IPS-NIHi7 (cell line): ENCODE measurements at regions not wholly inside any gene's neighbourhood (a gene's known extent, or its start where the extent isn't known, plus 50 kb on each side); places are given as distances from the start of the nearest gene placed in this dataset.

ENCODE experiments used
- DNase-seq: peaks from one replicate; pipeline ENCODE4 v3.0.0; 2012; ENCODE audit warnings: mixed read lengths; ENCODE audit errors: extremely low spot score

DNA sequence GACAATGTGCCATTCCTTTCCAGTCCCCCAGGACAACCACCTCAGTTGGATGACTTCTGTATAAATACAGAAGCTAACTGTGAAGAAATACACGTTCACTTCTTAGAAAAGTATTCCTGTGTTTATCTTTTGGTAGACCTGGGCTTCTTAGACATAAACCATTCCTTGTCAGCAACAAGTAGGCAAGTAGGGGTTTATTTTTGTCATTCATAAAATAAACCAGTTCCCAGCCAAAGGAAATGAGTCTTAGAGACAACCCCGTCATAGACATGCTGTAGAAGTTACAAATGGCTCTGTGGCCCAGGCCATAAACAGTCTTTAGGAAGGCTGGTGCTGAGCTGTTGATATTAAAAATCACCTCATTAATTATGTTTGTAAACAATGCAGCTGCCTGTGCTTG lies 243.2 kb downstream of the SPTSSA start:
- no peak for DNase-seq

DNA sequence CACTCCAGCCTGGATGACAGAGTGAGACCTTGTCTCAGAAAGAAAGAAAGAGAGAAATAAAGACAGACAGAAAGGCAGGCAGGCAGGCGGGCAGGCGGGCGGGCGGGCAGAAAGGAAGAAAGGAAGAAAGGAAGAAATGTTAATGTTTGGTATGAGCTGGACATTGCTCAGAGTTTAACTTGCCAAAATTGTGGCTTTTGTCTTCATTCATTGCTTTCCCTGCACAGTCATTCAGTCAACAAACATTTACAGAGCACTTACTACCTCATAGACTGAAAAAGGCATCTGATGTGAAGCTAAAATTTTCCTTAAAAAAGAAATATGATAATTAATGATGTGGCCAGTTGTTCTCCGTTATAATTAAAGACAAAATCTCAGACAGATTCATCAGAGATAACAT lies 247.1 kb downstream of the SPTSSA start:
- DNase-seq = no peak

DNA sequence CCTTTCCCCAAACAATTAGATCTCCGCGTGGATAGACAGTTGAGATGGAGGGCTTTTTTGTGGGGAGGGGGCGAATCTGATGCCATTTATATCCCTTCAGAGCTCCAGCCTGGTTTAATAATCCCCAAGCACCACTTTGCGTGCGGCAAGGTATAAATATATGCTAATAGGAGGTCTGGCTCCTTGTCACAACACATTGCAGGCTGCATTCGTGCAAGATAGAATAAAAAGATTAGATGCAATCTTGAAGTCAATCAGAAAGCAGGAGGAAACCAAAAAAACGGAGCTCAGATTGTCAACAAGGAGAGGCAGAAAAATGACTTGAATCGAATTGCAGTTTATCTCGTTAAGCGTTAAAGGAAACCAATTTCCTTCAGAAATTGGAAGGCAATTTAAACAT lies 248.7 kb downstream of the SPTSSA start:
- DNase-seq = no peak

DNA sequence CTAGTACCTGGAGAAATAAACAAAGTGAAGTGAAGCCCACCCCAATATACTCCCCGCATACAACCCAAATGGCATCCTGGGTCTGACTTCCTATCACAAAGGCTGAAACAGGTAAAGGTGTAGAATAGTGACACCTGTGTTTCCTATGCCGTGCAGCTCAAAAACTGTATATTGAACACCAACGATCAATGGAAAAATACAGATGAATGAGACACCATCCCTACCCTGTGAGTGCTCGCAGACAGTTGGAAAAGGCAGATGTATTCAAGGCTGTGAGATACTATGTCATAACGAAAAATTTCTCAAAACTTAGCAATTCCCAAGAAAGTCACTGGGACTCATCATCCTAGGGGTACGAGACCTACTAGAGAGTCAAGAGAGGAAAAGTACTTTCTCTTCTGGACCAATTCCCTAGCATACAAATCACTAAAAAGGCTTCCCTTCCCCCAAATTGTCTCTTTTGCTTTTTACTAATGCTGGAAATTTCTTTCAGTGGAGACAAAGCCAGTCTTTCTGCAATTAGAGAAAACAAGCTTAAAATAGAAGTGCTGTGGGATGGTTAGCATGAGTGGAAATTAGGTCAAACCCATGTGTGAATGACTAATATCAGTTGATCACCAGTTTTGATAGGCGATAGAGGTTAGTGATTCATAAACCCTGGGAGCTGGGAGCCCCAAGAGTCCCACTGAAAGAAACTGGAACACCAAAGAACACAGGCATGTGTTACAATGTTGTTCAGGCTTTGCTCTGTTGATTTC lies 249.7 kb downstream of the SPTSSA start:
- no peak for DNase-seq

DNA sequence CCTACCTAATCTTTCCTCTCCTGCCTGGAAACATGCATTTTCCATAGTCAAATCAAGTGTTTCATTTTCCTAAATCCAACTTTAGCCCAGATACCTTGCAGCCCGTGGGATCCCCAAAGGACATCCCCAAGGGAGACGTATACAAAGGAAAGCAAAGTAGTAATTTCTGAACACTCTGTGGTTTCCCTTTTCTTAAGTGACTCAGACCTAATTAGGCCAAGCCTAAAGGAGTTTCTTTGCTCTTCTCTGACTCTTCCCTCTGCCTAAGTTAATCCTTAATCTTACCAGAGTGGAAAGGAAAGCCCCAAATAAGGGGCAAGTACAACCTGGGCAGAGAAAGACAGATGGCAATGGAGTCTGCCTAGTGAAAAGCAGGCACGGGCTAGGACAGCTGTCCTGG lies 250.3 kb downstream of the SPTSSA start:
- DNase-seq = no peak

DNA sequence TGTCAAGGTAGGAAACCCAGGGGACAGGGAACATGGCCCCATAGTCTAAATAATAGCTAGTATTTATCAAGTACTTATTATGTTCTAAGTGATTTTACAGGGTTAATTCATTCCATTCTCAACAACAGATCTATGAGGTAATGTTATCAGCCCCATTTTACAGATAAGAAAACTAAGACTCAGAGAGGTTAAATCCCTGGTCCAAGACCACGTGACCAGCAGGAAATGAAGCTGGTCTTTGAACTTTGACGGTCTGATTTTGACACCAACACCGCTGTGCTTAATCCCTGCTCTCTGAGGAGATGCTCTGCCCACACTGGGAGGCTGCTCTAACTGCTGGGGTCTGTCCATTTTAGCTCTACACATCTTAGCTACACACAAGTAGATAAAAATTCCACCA lies 253.5 kb downstream of the SPTSSA start:
- DNase-seq = no peak

DNA sequence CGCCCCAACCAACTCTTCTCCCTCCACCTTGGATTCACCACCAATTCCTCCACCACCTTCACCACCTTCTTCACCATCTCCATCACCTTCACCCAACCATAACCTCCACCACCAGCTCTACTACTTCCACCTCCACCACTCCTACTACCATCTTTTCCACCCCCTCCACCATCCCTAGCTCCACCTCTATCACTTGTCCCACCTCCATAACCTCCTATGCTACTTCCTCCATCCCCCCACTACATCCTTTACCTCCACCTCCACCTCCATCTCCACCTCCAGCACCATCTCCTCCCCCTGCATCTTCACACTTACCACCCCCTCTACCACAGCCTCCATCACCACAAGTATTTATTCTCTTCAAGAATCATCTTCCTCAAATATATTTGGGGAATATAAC lies 254.9 kb upstream of the EGLN3 start:
- no peak for DNase-seq

DNA sequence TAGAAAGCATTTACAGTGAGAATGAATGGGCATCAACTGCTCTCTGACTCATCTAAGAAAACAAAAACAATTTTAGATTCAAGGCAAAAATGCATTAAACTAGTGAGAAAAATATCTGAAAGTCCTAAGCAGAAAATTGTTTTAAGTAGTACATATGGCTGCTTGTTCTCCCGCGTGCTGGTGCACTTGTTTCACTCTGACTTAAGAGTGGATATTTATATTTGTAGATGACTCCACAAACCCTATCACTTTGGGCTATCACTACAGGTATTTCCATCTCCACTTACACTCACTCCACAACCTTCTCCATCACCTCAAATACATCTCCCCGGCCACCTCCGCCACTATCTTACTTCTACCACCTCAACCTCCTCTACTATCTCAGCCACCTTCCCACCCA lies 253.9 kb upstream of the EGLN3 start:
- DNase-seq = no peak

DNA sequence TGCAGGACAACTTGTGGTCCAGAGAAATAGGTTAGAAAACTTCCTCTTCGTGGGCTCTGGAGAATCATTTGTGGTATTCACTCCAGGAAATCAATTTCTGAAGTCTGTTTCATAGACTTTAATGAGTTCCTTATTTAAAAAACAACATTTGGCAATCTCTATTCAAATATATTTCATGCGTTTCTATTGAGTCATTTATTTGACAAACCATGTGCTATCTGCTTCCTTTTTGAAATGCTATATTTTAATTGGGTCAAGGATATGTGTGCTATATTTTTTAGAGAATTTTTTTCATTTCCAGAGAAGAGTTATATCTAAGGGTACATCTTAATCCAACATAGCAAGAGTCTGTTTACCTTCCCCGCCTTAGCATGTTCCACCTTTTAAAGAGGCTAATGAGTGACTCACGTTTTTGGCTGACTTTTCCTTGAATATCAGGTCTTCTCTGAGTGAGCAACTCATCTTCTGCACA lies 252.4 kb upstream of the EGLN3 start:
- no peak for DNase-seq

DNA sequence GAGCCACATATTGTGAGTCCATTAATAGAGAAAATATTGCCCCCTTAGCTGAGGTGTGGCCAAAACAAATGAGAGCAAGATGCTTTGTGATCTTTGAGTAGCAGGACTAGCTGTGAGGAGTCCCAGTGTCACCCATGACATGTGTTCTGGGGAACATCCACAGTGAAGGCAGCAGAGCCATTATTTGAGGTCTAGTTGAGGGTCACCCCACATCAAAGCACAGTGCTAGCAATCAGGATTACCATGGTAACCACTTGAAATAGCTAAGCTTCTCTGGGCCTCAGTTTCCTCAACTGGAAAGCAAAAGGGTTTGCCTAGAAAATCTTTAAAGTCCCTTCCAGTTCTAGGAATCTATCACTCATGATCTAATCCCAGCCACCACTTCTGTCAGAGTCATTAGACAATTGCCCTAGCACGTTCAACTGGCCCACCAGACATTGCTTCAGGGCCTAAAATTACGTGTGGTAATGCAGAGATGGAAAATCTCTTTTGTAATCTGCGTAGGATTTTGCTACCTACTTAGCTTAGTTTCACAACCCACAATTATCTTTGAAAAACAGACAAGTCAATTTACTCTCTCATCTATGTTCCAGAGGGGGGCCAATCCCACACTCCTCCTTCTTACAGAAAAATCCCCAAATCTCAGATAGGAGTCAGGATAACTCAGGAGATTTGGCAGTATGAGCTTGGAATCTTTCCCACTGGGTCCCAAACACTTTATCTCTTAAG lies 251.2 kb upstream of the EGLN3 start:
- no peak for DNase-seq

DNA sequence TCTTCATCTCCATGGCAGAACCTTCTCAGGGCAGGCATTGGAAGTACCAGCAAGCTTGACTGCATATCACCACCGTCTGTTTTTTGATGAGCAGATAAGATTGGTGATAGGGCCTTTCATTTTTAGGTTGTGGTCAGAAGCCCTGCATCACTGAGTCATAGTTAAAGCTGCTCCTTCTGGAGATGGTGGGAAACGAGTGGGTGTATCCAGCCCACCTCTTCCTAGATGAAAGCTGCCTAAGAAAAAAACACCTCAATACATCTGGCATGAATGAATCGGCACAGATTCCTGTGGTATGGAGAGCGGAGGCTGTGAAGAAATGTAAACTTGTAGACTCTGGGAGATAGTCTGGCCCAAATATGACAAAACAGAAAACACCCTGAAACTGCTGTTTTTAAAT lies 248.7 kb upstream of the EGLN3 start:
- DNase-seq = no peak

DNA sequence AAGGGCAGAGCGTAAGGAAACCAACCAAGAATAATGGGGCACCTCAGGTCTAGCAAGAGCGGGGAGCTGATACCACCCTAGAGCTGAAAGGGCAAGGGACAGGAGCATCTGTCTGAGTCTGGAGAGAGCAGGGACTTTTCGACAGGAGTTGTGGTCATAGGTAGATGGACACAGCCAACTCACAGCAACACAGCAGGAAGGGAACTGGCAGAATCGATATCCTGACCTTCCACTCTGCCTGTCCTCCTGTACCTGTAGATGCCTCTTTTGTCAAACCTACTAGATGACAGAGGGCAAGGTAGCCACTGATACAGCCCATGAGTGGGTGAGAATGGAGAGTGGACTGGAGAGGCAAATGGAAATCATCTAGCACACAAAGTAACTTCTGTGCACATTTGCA lies 247.2 kb upstream of the EGLN3 start:
- no peak for DNase-seq

DNA sequence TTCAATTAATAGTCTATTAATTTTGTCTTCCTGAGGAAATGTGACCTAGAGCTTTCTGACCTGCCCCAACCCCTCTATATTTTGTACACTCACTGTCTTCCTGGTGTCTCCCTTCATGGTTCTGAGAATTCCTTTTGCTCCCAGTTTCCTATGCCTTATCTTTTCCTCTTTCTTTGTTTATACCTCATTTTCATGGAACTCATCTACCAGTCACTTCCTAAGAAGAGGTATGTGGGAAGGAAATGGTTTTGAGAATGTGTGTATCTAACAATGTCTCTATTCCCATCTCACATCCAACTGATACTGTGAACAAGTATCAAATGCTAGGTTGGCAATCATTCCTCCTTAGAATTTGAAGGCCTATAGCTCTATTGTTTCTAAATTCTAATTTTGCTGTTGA lies 245.1 kb upstream of the EGLN3 start:
- DNase-seq = no peak

DNA sequence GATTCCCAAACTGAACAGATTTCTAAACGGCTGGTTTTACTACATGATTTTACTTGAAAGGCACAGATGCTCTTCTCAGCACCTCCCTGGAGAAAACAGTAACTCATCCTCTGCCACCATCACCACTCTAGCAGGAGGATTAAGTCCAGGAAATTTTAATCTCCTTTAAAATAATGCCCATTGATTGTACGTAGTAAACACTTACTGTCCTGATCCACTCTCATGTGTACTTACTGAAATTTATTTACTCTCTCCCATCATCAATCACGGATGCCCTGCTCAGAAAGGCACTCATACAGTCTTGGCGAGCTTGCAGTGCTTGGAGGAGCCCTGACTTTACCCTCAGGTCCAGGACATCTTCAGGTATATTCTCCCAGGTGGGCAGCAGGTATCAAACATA lies 239.8 kb upstream of the EGLN3 start:
- no peak for DNase-seq

DNA sequence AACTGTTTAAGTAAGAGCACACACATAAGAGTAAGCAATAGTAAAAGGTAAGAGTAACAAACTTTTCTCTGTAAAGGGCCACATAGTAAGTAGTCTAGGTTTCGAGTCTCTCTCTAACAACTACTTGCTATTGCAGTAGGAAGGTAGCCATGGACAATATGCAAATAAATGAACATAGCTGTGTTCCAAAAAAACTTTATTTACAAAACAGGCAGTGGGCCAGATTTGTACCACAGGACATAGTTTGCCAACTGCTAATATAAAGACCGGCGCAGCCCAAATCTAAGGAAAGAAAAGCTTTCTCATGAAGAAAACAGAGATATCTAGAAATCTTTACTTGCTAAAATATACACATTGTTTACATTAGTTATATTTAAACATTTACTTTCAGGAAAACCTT lies 239.0 kb upstream of the EGLN3 start:
- DNase-seq = no peak

DNA sequence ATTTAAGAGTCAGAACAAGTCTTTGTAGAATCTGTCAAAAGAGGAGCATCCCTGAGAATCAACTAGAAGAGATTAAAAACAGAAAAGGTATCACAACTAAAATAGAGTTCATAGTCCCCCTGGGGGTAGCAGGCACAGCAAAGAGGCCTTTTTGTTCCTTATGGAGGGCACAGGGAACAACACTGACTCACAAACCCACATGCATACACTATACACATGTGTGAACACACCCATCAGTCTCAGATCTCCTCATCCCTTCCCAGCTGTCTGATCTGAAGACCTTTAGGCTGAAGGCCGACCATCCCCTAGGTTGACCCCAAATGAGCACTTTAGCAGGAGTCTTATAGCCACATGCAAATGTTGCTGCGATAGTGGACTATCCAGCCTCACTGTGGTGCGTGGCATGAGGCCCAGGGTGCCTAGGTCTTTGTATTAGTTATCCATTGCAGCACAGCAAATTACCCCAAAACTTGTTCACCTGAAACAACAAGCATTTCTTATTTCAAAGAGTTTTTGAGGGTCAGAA lies 236.7 kb upstream of the EGLN3 start:
- DNase-seq = no peak

DNA sequence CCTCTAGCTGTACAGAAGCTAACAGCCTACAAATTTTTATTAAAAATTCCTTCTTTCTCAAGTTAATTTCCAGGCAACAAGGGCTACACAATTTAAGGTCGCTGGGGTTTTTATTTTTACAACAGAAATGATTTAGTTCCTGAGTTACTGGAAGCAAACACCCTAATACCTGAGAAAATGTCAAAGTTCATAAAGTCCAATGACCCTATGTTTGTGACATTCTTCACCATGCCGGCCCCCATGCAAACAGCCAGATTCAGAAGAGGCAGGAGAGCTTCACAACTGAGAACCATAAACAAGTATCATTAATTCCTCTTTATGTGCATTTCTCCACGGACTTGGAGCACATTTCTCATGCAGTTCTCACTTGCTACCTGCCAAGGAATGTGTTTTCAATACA lies 236.2 kb upstream of the EGLN3 start:
- no peak for DNase-seq

DNA sequence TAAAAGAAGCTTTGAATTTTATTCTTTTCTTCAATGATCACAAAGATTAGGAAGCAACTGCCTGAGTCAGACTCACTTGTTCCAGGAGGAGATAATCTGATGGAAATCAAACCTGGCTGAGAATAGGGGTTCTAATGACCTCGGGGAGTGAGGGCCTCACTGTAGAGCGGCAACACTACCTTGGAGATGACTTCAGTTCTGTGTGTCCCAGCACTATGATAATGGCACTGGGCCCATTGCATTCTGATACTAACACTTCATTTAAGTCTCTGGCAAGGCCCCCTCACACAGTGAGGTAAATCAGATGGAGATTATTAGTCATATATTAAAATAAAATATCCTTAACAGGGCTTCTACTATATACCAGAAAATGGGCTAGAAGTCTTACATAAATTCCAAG lies 233.3 kb upstream of the EGLN3 start:
- DNase-seq = no peak

DNA sequence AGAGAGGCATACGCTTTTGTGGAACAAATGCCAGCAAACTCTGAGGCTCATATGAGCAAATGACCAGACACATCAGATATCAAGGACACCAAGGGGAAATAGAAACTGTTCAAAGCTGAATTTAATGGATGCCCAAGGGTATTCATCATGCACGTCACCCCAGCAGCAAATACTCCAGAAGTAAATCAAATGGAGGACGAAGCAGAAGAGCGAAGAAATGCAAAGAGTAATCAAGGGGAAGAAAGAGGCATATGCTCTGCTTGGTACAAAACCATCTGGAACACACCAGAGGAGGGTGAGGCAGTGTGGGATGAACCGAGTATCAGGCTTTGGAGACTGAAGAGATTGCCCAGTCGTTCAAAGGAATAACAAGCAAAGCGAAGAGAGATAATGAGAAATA lies 232.6 kb upstream of the EGLN3 start:
- no peak for DNase-seq

DNA sequence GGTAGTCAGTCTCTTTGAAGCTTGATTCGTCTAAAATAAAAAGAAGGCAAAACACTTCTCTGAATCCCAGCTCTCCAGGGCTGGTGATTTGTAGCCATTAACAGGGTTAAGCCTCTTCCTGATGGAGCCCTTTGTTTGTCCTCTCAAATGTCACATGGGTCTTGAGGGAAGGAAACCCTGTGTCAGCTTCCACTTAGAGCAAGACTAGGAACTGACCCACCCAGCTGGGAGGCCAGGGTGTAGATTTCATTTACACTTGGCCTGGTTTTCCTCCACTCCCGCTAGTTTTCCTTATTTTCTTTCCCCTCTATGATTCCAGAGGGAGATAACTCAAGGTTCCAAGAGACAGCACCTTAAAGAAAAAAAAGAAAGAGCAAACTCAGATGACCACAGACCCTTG lies 230.5 kb upstream of the EGLN3 start:
- DNase-seq = no peak

DNA sequence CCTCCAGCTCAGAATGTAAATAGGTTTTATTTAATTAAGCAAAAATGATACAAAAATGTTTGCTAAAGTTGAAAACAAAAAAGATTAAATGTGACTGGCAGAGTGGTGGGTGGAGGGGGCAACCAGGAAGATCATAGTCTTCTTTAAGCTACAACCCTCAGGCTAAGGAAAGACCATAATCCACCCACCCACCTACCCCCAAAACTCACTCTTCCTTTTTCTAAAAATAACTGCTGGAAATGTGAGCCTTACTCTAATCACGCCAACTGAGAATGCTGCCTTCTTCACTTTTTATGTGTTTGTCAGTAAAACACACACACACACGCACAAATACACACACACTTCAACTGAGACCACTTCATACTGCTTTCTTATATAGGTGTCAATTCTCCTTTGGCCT lies 230.0 kb upstream of the EGLN3 start:
- no peak for DNase-seq

DNA sequence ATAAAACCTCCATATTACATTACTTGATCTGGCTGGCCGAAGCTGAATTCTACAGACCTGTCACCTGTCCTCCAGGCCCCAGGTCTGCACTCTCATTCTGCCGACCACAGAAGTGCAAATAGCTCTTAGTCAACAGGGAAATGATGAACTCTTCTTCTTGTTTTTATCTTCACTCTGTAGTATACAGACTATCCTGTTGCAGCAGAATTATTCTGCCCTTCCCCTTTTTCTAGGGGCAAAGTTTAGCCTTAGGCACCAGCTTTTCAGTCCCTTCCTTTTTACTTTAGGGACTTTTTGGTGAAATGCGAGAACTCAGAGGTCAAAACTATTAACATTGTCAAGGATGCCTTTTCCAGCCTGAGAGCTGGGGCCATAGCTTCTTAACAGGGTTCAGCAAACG lies 229.6 kb upstream of the EGLN3 start:
- no peak for DNase-seq

DNA sequence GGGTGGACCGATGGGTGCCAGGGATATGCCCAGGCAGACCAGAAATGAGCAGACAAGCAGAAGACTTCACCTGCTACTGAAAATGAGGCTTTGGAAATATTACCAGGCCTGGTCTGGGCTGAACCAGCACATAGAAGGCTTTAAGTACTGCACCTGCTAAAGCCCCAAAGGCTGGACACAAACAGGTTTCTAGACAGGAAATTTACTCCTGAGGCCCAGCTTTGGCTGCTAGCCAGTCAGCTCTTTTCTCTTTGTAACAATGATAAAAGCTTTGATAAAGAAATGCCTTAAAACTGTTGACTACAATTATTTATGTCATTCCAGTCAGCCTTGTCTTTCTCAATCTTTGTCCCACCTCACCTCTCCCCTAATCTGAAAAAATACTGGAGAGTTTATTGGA lies 228.9 kb upstream of the EGLN3 start:
- DNase-seq = no peak
